Mesenchymal stem cell (in vitro differentiated cells and primary cell): ENCODE measurements at regions not wholly inside any gene's neighbourhood (a gene's known extent, or its start where the extent isn't known, plus 50 kb on each side); places are given as distances from the start of the nearest gene placed in this dataset.
"Not testable (repeated sequence)": the region's sequence is repeated elsewhere in the genome, so short reads cannot be mapped to it uniquely, and the experiment has no call there.

Experiments used
- DNase-seq: peaks from one replicate; pipeline ENCODE4 v3.0.0-alpha.2; 2013
- H2AFZ ChIP-seq: one replicate; pipeline ENCODE4 v1.6.1; 2013; ENCODE audit warnings: low read depth, mild to moderate bottlenecking, control low read depth, inconsistent platforms, low read length, moderate library complexity
- H2AK5ac ChIP-seq: 2 replicates; pipeline ENCODE4 v1.6.1; 2013; ENCODE audit warnings: low read length, moderate library complexity, mild to moderate bottlenecking, inconsistent platforms; ENCODE audit not compliant: severe bottlenecking
- H2BK120ac ChIP-seq: one replicate; pipeline ENCODE4 v1.6.1; 2013; ENCODE audit warnings: low read depth, mild to moderate bottlenecking, inconsistent platforms, low read length, moderate library complexity
- H2BK12ac ChIP-seq, 2 experiments: one replicate each; pipeline ENCODE4 v1.6.1; 2013; ENCODE audit warnings: inconsistent platforms in 2 of 2, low read length in 2 of 2, mild to moderate bottlenecking in 2 of 2, moderate library complexity in 2 of 2, control low read depth in 1 of 2
- H2BK15ac ChIP-seq: one replicate; pipeline ENCODE4 v1.6.1; 2013; ENCODE audit warnings: mild to moderate bottlenecking, low read depth, inconsistent platforms; ENCODE audit not compliant: poor library complexity, severe bottlenecking
- H2BK5ac ChIP-seq: 2 replicates; pipeline ENCODE4 v1.6.1; 2013; ENCODE audit warnings: low read depth, mild to moderate bottlenecking, low read length, control low read depth, inconsistent platforms; ENCODE audit not compliant: poor library complexity, severe bottlenecking
- H3K14ac ChIP-seq, 2 experiments: one replicate each; pipeline ENCODE4 v1.6.1; 2013; ENCODE audit warnings: inconsistent platforms in 2 of 2, low read length in 2 of 2, control low read depth in 1 of 2, mild to moderate bottlenecking in 1 of 2, moderate library complexity in 1 of 2
- H3K18ac ChIP-seq, 2 experiments: one replicate each; pipeline ENCODE4 v1.6.1; 2013; ENCODE audit warnings: inconsistent platforms in 2 of 2, low read length in 2 of 2, control low read depth in 1 of 2, low read depth in 1 of 2, mild to moderate bottlenecking in 1 of 2
- H3K23ac ChIP-seq, 2 experiments: one replicate each; pipeline ENCODE4 v1.6.1; 2013; ENCODE audit warnings: inconsistent platforms in 2 of 2, low read length in 2 of 2, mild to moderate bottlenecking in 2 of 2, moderate library complexity in 2 of 2, control low read depth in 1 of 2
- H3K27ac ChIP-seq: 2 replicates; pipeline ENCODE4 v1.5.1; 2013; ENCODE audit warnings: mild to moderate bottlenecking, moderate library complexity, low read length, control low read depth, inconsistent platforms; ENCODE audit not compliant: poor library complexity, severe bottlenecking
- H3K27me3 ChIP-seq, 2 experiments: 2 replicates each; pipeline versions ENCODE4 v1.6.1 to v1.7.0; 2013; ENCODE audit warnings: low read length in 2 of 2, mild to moderate bottlenecking in 2 of 2, moderate library complexity in 2 of 2, control low read depth in 1 of 2, inconsistent platforms in 1 of 2; ENCODE audit not compliant: control insufficient read depth in 1 of 2, insufficient read depth in 1 of 2
- H3K36me3 ChIP-seq, 2 experiments: 2 replicates each; pipeline versions ENCODE4 v1.6.1 to v1.7.0; 2013; ENCODE audit warnings: low read length in 2 of 2, control low read depth in 1 of 2, inconsistent platforms in 1 of 2, low read depth in 1 of 2, mild to moderate bottlenecking in 1 of 2; ENCODE audit not compliant: insufficient read depth in 2 of 2, control insufficient read depth in 1 of 2
- H3K4ac ChIP-seq, 2 experiments: one replicate each; pipeline ENCODE4 v1.6.1; 2013; ENCODE audit warnings: inconsistent platforms in 2 of 2, low read length in 2 of 2, mild to moderate bottlenecking in 2 of 2, moderate library complexity in 2 of 2, control low read depth in 1 of 2, low read depth in 1 of 2
- H3K4me1 ChIP-seq: 2 replicates; pipeline ENCODE4 v1.6.1; 2013; ENCODE audit warnings: low read depth, low read length, control low read depth; ENCODE audit not compliant: control insufficient read depth, insufficient read depth
- H3K4me2 ChIP-seq: 2 replicates; pipeline ENCODE4 v1.6.1; 2013; ENCODE audit warnings: low read length, mild to moderate bottlenecking, inconsistent platforms; ENCODE audit not compliant: poor library complexity, severe bottlenecking
- H3K4me3 ChIP-seq, 2 experiments: 2 replicates each; pipeline versions ENCODE4 v1.5.1 to v1.7.0; 2013; ENCODE audit warnings: low read length in 2 of 2, mild to moderate bottlenecking in 2 of 2, control low read depth in 1 of 2, low read depth in 1 of 2; ENCODE audit not compliant: insufficient read depth in 1 of 2
- H3K79me1 ChIP-seq: replicated peaks from 2 replicates; pipeline ENCODE4 v1.6.1; 2013; ENCODE audit warnings: mild to moderate bottlenecking, control low read depth, low read length, inconsistent platforms; ENCODE audit not compliant: poor library complexity, severe bottlenecking
- H3K9ac ChIP-seq: 2 replicates; pipeline ENCODE4 v1.7.0; 2013; ENCODE audit warnings: mild to moderate bottlenecking, low read length, moderate library complexity
- H3K9me3 ChIP-seq: 2 replicates; pipeline ENCODE4 v1.7.0; 2013; ENCODE audit warnings: mild to moderate bottlenecking, low read length; ENCODE audit not compliant: control insufficient read depth
- H4K8ac ChIP-seq: one replicate; pipeline ENCODE4 v1.6.1; 2013; ENCODE audit warnings: inconsistent platforms, mild to moderate bottlenecking, low read length, moderate library complexity
- H4K91ac ChIP-seq: one replicate; pipeline ENCODE4 v1.6.1; 2013; ENCODE audit warnings: mild to moderate bottlenecking, low read length, inconsistent platforms
- WGBS: methylation state at CpG from one replicate; pipeline ENCODE4 v1.1.7; 2013; ENCODE audit warnings: mixed read lengths; 5-methylcytosine and 5-hydroxymethylcytosine counted together

- no peak overlapping the region for H2BK15ac ChIP-seq
- no peak overlapping the region for H3K14ac ChIP-seq
- no peaks in the 10 kb centered on the region for H3K36me3 ChIP-seq
- H3K23ac ChIP-seq, result no peak overlapping the region
- no peak overlapping the region for H2BK12ac ChIP-seq
- no peak overlapping the region for H2BK5ac ChIP-seq
- H3K4me3 ChIP-seq, result no peak overlapping the region
- no peak overlapping the region for H4K8ac ChIP-seq
- WGBS, result 88% methylated on average over 30 of the region's 31 CpGs
- no peak overlapping the region for H2AK5ac ChIP-seq
- no peak overlapping the region for H2AFZ ChIP-seq
- no peak overlapping the region for H2BK120ac ChIP-seq
- no peak overlapping the region for H3K4me2 ChIP-seq
- DNase-seq, result no peak
- H3K18ac ChIP-seq, result no peak overlapping the region
- H3K9me3 ChIP-seq, result no peaks in the 10 kb centered on the region
- H4K91ac ChIP-seq, result no peak overlapping the region
- H3K79me1 ChIP-seq, result no peaks in the 10 kb centered on the region
- no peak overlapping the region for H3K9ac ChIP-seq
- no peaks in the 10 kb centered on the region for H3K4me1 ChIP-seq
- H3K27me3 ChIP-seq, result no peaks in the 10 kb centered on the region
- no peak overlapping the region for H3K4ac ChIP-seq
- H3K27ac ChIP-seq, result no peak overlapping the region
These were observed 612.5 kb downstream of the KCNJ18 start for GRCh38 chr17:22304667-22305303.

- no peak overlapping the region for H2BK12ac ChIP-seq
- H3K27ac ChIP-seq, result no peak overlapping the region
- no peaks in the 10 kb centered on the region for H3K4me1 ChIP-seq
- 90% methylated on average over 30 of the region's 32 CpGs for WGBS
- no peak overlapping the region for H2AFZ ChIP-seq
- H2BK15ac ChIP-seq, result no peak overlapping the region
- H3K4me3 ChIP-seq, result no peak overlapping the region
- no peak overlapping the region for H2AK5ac ChIP-seq
- H3K36me3 ChIP-seq, result no peaks in the 10 kb centered on the region
- no peak overlapping the region for H3K18ac ChIP-seq
- no peaks in the 10 kb centered on the region for H3K9me3 ChIP-seq
- no peaks in the 10 kb centered on the region for H3K27me3 ChIP-seq
- DNase-seq, result no peak
- H3K14ac ChIP-seq, result no peak overlapping the region
- no peak overlapping the region for H4K8ac ChIP-seq
- no peak overlapping the region for H3K4ac ChIP-seq
- H3K9ac ChIP-seq, result no peak overlapping the region
- no peak overlapping the region for H2BK120ac ChIP-seq
- H2BK5ac ChIP-seq, result no peak overlapping the region
- H4K91ac ChIP-seq, result no peak overlapping the region
- no peak overlapping the region for H3K4me2 ChIP-seq
- H3K23ac ChIP-seq, result no peak overlapping the region
- H3K79me1 ChIP-seq, result no peaks in the 10 kb centered on the region
These were observed 613.2 kb downstream of the KCNJ18 start for GRCh38 chr17:22305356-22306071.

- not testable (repeated sequence) for H3K36me3 ChIP-seq, H3K4me1 ChIP-seq, H2AFZ ChIP-seq, H2BK120ac ChIP-seq, H3K9me3 ChIP-seq, H4K91ac ChIP-seq, H3K14ac ChIP-seq, H4K8ac ChIP-seq, DNase-seq, H2BK12ac ChIP-seq, H3K79me1 ChIP-seq, H3K27me3 ChIP-seq, H2AK5ac ChIP-seq, H3K4ac ChIP-seq, H3K4me3 ChIP-seq, H3K4me2 ChIP-seq, H3K9ac ChIP-seq, H3K27ac ChIP-seq, H3K18ac ChIP-seq, H2BK15ac ChIP-seq, H3K23ac ChIP-seq, H2BK5ac ChIP-seq
- 83% methylated on average over 7 of the region's 7 CpGs for WGBS
These were observed 618.0 kb downstream of the KCNJ18 start for GRCh38 chr17:22310292-22310691.

GRCh38 chr17:22310717-22311686, 618.7 kb downstream of the KCNJ18 start:
- no peak overlapping the region for H4K91ac ChIP-seq
- H3K9me3 ChIP-seq, result no peaks in the 10 kb centered on the region
- H2BK5ac ChIP-seq, result no peak overlapping the region
- no peak overlapping the region for H3K23ac ChIP-seq
- H2BK120ac ChIP-seq, result no peak overlapping the region
- H3K4me3 ChIP-seq, result no peak overlapping the region
- H3K4me1 ChIP-seq, result no peaks in the 10 kb centered on the region
- H3K18ac ChIP-seq, result no peak overlapping the region
- no peak overlapping the region for H4K8ac ChIP-seq
- no peak overlapping the region for H2AK5ac ChIP-seq
- WGBS, result 72% methylated on average over 26 of the region's 26 CpGs
- H3K36me3 ChIP-seq, result no peaks in the 10 kb centered on the region
- H3K27ac ChIP-seq, result no peak overlapping the region
- no peak overlapping the region for H2BK12ac ChIP-seq
- H3K4ac ChIP-seq, result no peak overlapping the region
- no peak overlapping the region for H3K4me2 ChIP-seq
- no peak overlapping the region for H2AFZ ChIP-seq
- H3K9ac ChIP-seq, result no peak overlapping the region
- no peaks in the 10 kb centered on the region for H3K79me1 ChIP-seq
- H2BK15ac ChIP-seq, result no peak overlapping the region
- H3K14ac ChIP-seq, result no peak overlapping the region
- H3K27me3 ChIP-seq, result no peaks in the 10 kb centered on the region
- no peak for DNase-seq
